HS-5 (cell line): ENCODE measurements at regions not wholly inside any gene's neighbourhood (a gene's known extent, or its start where the extent isn't known, plus 50 kb on each side); places are given as distances from the start of the nearest gene placed in this dataset.
"Not testable (repeated sequence)": the region's sequence is repeated elsewhere in the genome, so short reads cannot be mapped to it uniquely, and the experiment has no call there.

ENCODE experiments used
- DNase-seq: peaks from one replicate; pipeline ENCODE4 v3.0.0-alpha.2; 2012; ENCODE audit warnings: low read depth

- DNase-seq = no peak
Observed at GRCh38 chr12:91311081-91311480, 128.5 kb upstream of the DCN start.

DNA sequence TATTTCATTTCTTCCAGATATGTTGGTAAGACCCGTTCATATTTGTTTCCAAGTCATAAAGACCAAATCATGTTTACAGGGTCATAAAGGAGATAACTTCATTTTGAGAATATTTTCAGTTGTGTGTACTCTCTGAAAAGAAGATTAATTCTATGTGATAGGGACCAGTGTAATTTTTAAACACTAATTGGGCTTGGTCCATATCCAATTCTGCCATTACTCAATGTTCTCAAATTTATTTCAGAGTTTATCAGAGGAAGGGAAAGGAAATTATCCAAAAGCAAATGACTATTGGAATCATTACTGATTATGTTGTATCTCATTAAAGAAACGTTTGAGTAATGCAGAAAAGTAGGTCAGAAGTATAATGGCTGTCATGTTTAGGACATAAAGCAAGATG is 126.8 kb upstream of the DCN start:
- DNase-seq = no peak

- no peak for DNase-seq
Observed at GRCh38 chr12:91307957-91308670, 125.5 kb upstream of the DCN start.

DNA sequence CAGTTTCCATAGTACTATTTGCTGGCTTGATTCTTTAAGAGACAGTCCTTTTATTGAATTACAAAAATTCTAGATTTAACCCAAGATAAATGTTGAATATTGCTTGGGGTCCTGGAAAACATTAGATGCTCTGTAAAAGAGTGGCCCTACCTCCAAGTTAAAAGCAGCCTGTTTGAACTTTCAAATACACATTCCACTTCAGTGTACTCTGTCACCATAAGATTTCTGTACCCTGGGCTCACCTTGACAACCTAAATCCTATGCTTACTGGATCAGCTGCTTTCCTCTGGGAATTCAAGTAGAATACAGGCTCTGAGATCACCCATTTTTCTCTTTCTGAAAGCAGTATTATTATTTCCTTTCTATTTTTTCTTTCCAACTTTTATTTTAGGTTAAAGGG is 107.7 kb upstream of the DCN start:
- no peak for DNase-seq

GRCh38 chr12:91289906-91290305 is 107.3 kb upstream of the DCN start:
- no peak for DNase-seq

DNA sequence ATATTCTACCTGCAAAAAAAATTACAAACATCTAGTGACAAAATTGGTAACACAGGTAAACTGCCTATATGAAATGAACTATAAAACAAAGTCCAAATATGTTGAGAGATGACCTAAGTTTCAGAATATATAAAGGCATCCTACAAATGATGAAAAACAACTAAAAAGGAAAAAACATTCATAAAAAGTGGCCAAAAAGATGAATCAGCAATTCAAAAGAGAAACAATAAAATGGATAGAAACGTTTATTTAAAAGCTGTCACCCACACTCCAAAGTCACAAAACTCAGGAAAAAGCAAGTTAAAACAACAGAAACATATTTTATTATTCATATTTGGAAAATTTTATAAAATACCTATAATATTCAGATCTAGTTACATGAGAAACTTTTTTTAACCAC is 106.5 kb upstream of the DCN start:
- DNase-seq = no peak

DNA sequence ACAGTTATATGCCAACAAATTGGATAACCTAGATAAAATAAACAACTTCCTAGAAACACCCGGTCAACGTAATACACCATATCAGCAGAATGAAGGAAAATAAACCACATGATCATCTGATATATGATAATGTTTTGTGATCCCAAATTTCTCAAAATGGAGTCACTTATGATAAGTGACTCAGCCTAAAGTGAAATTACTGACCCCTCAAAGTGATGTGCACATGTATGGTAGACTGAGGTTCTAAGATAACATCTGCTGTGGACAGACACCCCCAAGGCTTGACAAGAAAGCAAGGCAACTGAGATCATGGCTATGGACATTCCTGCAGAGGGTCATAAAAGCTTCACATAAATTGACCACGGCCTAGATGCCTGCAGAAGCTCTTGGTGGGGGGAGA is 105.1 kb upstream of the DCN start:
- DNase-seq = no peak

DNA sequence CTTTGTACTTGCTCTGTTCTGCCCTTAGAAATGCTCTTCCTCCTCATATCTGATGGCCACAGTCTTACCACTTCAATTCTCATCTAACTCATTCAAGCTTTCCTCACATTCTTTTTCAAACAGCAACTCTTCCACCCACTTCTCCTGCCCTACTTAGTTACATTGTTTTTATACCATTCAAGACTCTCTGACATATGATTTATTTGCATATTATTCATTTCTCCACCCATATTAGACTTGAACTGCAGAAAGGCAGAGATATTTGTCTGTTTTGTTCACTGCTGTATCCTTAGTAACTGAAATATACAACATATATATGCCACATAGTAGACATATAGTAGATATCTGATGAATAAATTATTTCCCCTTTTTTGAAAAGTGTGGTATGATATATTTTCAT is 95.5 kb upstream of the DCN start:
- DNase-seq = no peak

GRCh38 chr12:91276509-91276908 is 93.9 kb upstream of the DCN start:
- no peak for DNase-seq

DNA sequence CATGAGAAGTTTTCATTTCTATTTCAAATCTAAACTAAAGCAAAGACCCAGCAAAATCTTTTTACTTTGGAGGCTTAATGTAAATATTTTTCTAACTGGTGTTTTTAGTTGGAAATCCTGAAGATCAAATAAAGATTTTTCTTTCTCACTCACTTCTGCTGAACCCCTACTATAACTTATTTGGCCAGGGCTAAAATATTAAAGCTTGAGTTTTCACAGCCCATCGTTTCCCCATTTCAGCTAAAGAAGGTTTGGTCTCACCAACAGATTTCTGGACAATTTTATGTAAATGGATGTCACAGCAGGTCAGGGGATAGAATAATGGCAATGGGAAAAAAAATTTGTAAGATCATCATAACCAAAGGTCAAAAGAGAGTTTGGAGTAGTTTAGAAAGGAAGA is 92.7 kb upstream of the DCN start:
- no peak for DNase-seq

DNA sequence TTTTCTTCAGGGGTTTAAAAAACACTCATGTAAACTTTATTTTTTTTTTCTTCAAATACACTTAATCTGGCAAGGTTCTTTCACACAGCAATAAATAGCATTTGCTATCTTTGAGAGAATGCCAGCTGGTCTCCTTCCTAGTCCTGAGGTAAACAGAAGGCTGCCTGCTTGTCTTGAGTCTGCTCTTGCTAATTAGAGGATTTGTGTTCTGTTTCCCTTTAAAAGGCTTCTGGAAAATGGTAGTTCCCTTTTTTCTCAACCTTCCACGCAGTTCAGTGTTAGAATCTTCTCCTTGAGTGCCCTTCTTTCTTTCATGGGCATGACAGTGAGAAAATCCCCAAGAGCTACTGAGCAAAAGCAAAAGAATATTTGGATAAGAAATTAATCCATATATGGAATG is 92.3 kb upstream of the DCN start:
- DNase-seq = no peak

GRCh38 chr12:91273560-91273959 is 90.9 kb upstream of the DCN start:
- DNase-seq = no peak

- no peak for DNase-seq
Observed at GRCh38 chr12:91272461-91273063, 89.9 kb upstream of the DCN start.

DNA sequence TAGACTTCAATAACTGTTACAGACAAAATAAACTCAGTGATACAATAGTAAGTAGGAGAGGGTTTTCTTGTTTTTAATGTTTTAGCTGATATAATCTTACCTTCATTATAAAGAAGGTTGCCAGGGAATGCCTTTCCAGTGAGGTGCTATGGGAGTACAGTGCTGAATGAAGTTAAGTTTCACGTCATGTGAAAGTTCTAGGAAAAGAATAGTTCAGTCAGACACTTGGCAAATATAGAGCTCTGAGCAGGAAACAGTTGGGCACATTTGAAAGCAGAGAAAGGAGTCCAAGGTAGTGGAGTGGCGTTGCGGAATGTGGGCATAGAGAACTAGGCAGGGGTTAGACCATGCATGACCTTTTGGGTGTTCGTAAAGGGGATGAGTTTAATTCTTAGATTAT is 88.6 kb upstream of the DCN start:
- DNase-seq = no peak

DNA sequence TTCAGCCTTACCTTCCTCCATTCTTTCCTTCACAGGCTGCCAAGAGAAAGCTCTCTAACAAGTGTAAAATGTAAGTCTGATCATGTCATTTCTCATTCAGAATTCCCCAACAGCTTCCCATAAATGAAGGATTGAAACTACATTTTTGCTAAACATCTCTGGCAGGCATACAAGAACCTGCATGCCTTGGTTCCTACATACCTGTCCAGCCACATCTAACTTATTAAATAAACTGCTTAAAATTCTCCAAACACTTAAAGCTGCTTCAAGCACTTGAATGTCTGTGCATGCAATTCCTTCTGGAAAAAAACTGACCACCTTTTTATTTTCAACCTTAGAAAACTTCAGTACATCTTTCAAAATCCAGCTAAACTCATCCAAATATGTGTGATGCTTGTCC is 84.4 kb upstream of the DCN start:
- no peak for DNase-seq

DNA sequence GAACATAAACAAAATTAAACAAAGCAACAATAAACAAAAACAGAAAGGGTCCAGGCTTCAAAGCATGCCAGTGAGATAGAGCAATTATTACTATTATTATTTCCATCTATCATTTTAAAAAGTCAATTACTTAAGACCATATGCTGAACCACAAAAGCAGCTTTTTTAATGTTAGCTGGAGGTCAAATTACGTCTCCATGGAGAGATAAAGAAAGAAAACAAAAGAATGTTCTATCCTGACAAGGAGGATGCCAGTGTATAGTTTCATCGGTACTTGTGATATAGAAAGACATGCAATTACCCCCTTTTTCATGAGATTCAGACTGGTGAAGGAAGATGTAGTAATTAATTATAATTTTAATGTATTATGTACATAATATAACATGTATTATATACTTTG is 81.6 kb upstream of the DCN start:
- no peak for DNase-seq

GRCh38 chr12:91261820-91262676 is 79.4 kb upstream of the DCN start:
- no peak for DNase-seq

DNA sequence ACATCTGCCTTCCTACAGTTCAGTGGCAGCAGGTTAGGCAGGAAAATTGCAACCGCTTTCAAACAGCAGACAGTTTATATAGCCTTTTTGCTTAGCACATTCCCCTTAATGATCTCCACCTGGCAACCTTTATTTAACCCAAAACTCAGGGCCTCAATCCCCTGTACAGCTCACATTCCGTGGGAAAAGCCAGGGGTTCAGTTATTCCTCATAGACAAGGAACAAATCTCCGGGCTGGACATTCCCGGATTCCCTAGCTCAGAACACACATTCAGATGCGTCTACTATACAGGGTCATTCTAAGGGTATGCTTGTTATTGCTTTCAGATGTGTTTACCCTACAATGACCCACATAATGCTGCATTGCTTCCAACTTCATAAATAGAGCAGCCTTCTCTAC is 73.8 kb upstream of the DCN start:
- no peak for DNase-seq

GRCh38 chr12:91252341-91252740 is 69.7 kb upstream of the DCN start:
- DNase-seq = no peak

DNA sequence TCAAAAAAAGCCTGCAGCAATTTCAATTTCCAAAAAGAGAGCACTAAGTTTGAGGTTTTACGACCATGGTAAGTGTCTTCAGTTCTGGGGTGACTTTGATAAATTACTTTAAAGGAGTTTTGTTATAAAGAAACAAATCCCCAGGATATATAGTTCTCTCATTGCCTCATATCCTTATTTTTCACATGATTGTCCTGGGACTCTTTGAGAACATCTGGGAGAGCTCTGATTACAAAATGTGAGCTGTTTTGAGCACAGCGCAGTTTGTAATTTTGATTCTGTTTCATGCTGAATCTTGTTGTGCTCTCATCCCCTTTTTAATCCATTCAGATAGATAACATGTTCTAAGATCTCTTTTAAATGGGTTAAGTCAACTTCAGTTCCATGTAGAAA is 67.7 kb upstream of the DCN start:
- DNase-seq = no peak

- DNase-seq = no peak
Observed at GRCh38 chr12:91249518-91250272, 67.1 kb upstream of the DCN start.

DNA sequence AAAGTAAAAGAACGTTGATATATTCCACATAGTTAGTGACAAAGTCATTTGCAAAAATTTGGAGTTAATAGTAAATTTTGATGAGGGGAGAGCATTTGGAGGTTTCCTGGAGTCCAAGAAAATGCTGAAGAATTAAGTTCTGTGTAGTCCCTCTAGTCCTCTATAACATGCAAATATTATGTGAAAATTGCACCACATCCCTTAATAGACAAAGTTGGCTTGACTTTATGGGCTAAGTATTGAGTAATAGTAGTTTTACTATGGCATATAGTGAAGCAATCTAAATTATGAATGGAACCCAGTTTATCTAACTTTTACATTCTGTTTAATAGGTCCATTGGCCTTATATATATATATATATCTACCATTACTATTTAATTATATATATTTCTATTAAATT is 66.4 kb upstream of the DCN start:
- DNase-seq = no peak

- not testable (repeated sequence) for DNase-seq
Observed at GRCh38 chr12:91243177-91243576, 60.6 kb upstream of the DCN start.
